ENCODE measurements at regions not wholly inside any gene's neighbourhood (a gene's known extent, or its start where the extent isn't known, plus 50 kb on each side); places are given as distances from the start of the nearest gene placed in this dataset.

DNA sequence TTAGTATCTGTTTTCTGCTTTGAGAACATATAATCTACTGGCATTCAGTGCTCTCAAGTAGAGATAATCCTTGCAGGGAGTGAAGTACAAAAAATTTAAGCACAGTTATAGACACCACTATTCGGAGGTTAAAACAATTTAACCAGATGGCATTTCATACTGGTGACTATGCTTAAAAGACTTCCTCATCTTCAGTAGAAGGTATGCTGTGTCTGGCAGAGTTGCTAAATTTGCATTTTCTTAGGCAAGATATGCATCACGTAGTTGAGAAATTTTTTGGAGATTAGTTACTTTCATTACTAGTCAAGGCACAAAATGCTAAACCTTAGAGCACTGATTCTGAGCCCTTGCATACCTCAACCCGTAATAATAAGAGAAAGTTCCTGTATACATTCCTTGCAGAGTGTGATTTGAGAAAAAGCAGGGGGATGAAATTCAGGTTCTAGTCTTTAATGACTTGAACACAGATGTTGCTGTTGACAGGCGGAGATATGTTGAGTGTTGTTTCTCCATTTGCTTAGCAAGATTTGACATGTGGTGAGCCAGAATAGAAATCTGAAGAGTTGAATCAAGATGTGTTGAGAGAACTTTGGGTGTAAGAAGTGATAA is 70.8 kb upstream of the STARD4 start:
- peaks cover 11% of the 10 kb centered on the region for H3K4me1 ChIP-seq (ENCODE audit: control insufficient read depth, low read depth, low read length)
- no peak overlapping the region for H3K9ac ChIP-seq (ENCODE audit: low read length)
- no peaks in the 10 kb centered on the region for H3K79me1 ChIP-seq (ENCODE audit: low read length)
- H2BK15ac ChIP-seq (replicated peaks; ENCODE audit: low read depth), result no peak overlapping the region
- no peak overlapping the region for H3K4me2 ChIP-seq (ENCODE audit: low read length)
- no peaks in the 10 kb centered on the region for H3K79me2 ChIP-seq (ENCODE audit: control insufficient read depth, insufficient read depth, low read length)
- H3K36me3 ChIP-seq (ENCODE audit: control insufficient read depth, insufficient read depth, low read length), result no peaks in the 10 kb centered on the region
- H3K27me3 ChIP-seq (ENCODE audit: insufficient read depth, low read length, poor library complexity), result no peaks in the 10 kb centered on the region
- no peak overlapping the region for H4K5ac ChIP-seq (ENCODE audit: low read length)
- H4K8ac ChIP-seq (ENCODE audit: low read depth, low read length), result no peak overlapping the region
- no peak overlapping the region for H3K23ac ChIP-seq (ENCODE audit: low read length)
- H2AK5ac ChIP-seq (ENCODE audit: low read length), result no peak overlapping the region
- H3K56ac ChIP-seq (ENCODE audit: low read length), result peak overlapping the region; percentile 36
- peak overlapping the region; percentile 24 for H2BK5ac ChIP-seq (ENCODE audit: low read length)
- H3K27ac ChIP-seq (ENCODE audit: low read depth, low read length), result no peak overlapping the region
- H2BK120ac ChIP-seq (ENCODE audit: low read depth, low read length), result no peak overlapping the region
- no peak overlapping the region for H3K4me3 ChIP-seq (ENCODE audit: low read length)
- no peak overlapping the region for H3K4ac ChIP-seq (ENCODE audit: low read depth, low read length)
- peak; percentile 93 for DNase-seq
- no CpG with 5 or more reads among the region's 4 CpGs for WGBS (ENCODE audit: extremely low coverage, insufficient coverage, low lambda C conversion rate)
- peak overlapping the region; percentile 60 for H3K18ac ChIP-seq (ENCODE audit: low read length)

DNA sequence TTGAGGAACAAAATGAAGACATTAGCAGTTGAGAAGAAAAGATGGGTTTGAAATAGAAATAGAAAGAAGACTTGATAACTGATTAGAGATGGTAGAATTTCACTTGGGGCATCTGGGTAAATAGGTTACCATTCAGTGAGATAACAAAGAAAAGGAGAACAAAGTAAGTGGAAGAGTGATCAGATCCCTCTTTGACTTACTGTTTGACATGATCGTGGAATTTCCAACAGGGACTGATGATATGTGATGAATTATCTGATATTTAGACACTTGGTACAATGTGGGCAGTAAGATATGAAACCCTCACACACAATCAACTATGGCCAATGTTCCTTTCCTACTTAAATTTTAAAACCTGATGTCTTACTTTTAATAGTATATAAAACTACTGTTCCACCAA is 70.1 kb upstream of the STARD4 start:
- Histone ChIP-seq H3K4me3 (ENCODE audit: low read length) (no peak overlapping the region), H3K4ac (ENCODE audit: low read depth, low read length) (no peak overlapping the region), H3K79me2 (ENCODE audit: control insufficient read depth, insufficient read depth, low read length) (no peaks in the 10 kb centered on the region), H3K18ac (ENCODE audit: low read length) (no peak overlapping the region), H4K8ac (ENCODE audit: low read depth, low read length) (no peak overlapping the region), H3K9ac (ENCODE audit: low read length) (no peak overlapping the region), H3K79me1 (ENCODE audit: low read length) (no peaks in the 10 kb centered on the region), H3K36me3 (ENCODE audit: control insufficient read depth, insufficient read depth, low read length) (no peaks in the 10 kb centered on the region), H3K4me1 (ENCODE audit: control insufficient read depth, low read depth, low read length) (peaks cover 11% of the 10 kb centered on the region), H3K4me2 (ENCODE audit: low read length) (no peak overlapping the region), H3K27ac (ENCODE audit: low read depth, low read length) (no peak overlapping the region), H4K5ac (ENCODE audit: low read length) (no peak overlapping the region), H3K23ac (ENCODE audit: low read length) (no peak overlapping the region), H3K56ac (ENCODE audit: low read length) (no peak overlapping the region), H2BK120ac (ENCODE audit: low read depth, low read length) (no peak overlapping the region), H2BK5ac (ENCODE audit: low read length) (no peak overlapping the region), H2AK5ac (ENCODE audit: low read length) (no peak overlapping the region), H2BK15ac (replicated peaks; ENCODE audit: low read depth) (no peak overlapping the region), H3K27me3 (ENCODE audit: insufficient read depth, low read length, poor library complexity) (no peaks in the 10 kb centered on the region)
- no CpG with 5 or more reads among the region's 1 CpG for WGBS (ENCODE audit: extremely low coverage, insufficient coverage, low lambda C conversion rate)
- DNase-seq, result no peak

DNA sequence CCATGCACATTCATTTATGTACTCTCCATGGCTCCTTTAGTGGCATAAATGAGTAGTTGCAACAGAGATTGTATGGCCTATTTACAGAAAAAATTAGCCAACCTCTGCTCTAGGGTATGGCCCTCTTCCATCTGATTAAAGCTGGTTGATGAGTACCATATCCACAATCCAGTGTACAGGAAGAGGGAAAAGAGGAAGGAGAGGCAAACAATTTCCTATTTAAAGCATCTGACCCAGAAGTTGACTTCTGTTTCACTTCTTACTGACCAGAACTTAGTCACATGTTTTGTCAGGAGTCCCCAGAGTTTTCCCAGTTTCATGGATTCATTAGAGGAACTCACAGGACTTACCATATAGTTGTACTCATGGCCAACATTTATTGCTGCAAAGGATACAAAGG is 68.6 kb upstream of the STARD4 start:
- no peak overlapping the region for H4K5ac ChIP-seq (ENCODE audit: low read length)
- H3K4ac ChIP-seq (ENCODE audit: low read depth, low read length), result no peak overlapping the region
- no peak overlapping the region for H3K56ac ChIP-seq (ENCODE audit: low read length)
- peaks cover 11% of the 10 kb centered on the region for H3K4me1 ChIP-seq (ENCODE audit: control insufficient read depth, low read depth, low read length)
- no peak for DNase-seq
- H3K79me2 ChIP-seq (ENCODE audit: control insufficient read depth, insufficient read depth, low read length), result no peaks in the 10 kb centered on the region
- no peak overlapping the region for H4K8ac ChIP-seq (ENCODE audit: low read depth, low read length)
- no peak overlapping the region for H3K27ac ChIP-seq (ENCODE audit: low read depth, low read length)
- H2BK15ac ChIP-seq (replicated peaks; ENCODE audit: low read depth), result no peak overlapping the region
- H3K27me3 ChIP-seq (ENCODE audit: insufficient read depth, low read length, poor library complexity), result no peaks in the 10 kb centered on the region
- H3K4me3 ChIP-seq (ENCODE audit: low read length), result no peak overlapping the region
- H2BK5ac ChIP-seq (ENCODE audit: low read length), result no peak overlapping the region
- H3K9ac ChIP-seq (ENCODE audit: low read length), result no peak overlapping the region
- H3K23ac ChIP-seq (ENCODE audit: low read length), result no peak overlapping the region
- H3K4me2 ChIP-seq (ENCODE audit: low read length), result no peak overlapping the region
- no peak overlapping the region for H3K18ac ChIP-seq (ENCODE audit: low read length)
- H3K36me3 ChIP-seq (ENCODE audit: control insufficient read depth, insufficient read depth, low read length), result no peaks in the 10 kb centered on the region
- no peaks in the 10 kb centered on the region for H3K79me1 ChIP-seq (ENCODE audit: low read length)
- H2AK5ac ChIP-seq (ENCODE audit: low read length), result no peak overlapping the region
- H2BK120ac ChIP-seq (ENCODE audit: low read depth, low read length), result no peak overlapping the region

DNA sequence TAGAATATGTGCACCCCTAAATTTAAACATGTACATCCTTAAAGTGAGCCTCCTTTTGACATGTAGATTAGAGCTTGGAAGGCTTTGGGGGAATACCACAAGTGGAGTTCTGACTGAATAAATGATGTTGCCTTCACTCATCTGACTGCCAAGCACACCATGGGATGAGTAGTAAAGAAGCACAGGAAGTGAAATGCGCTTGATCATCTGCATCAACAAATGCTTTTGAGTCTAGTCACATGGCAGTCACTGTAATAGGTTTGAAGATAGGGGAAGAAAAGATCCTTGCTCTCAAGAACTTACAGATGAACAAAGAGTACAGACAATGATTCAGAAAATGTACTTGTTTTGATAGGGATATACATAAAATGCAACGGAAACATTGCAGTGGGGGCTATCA is 62.0 kb upstream of the STARD4 start:
- Histone ChIP-seq H3K18ac (ENCODE audit: low read length) (no peak overlapping the region), H3K27ac (ENCODE audit: low read depth, low read length) (no peak overlapping the region), H3K9ac (ENCODE audit: low read length) (no peak overlapping the region), H3K4ac (ENCODE audit: low read depth, low read length) (no peak overlapping the region), H3K27me3 (ENCODE audit: insufficient read depth, low read length, poor library complexity) (no peaks in the 10 kb centered on the region), H4K5ac (ENCODE audit: low read length) (no peak overlapping the region), H4K8ac (ENCODE audit: low read depth, low read length) (no peak overlapping the region), H3K79me1 (ENCODE audit: low read length) (no peaks in the 10 kb centered on the region), H3K36me3 (ENCODE audit: control insufficient read depth, insufficient read depth, low read length) (no peaks in the 10 kb centered on the region), H2BK5ac (ENCODE audit: low read length) (no peak overlapping the region), H3K23ac (ENCODE audit: low read length) (no peak overlapping the region), H2BK120ac (ENCODE audit: low read depth, low read length) (no peak overlapping the region), H2AK5ac (ENCODE audit: low read length) (no peak overlapping the region), H3K4me1 (ENCODE audit: control insufficient read depth, low read depth, low read length) (no peaks in the 10 kb centered on the region), H3K79me2 (ENCODE audit: control insufficient read depth, insufficient read depth, low read length) (no peaks in the 10 kb centered on the region), H3K4me2 (ENCODE audit: low read length) (no peak overlapping the region), H2BK15ac (replicated peaks; ENCODE audit: low read depth) (no peak overlapping the region), H3K4me3 (ENCODE audit: low read length) (no peak overlapping the region), H3K56ac (ENCODE audit: low read length) (no peak overlapping the region)
- no peak for DNase-seq
- no CpG with 5 or more reads among the region's 2 CpGs for WGBS (ENCODE audit: extremely low coverage, insufficient coverage, low lambda C conversion rate)

DNA sequence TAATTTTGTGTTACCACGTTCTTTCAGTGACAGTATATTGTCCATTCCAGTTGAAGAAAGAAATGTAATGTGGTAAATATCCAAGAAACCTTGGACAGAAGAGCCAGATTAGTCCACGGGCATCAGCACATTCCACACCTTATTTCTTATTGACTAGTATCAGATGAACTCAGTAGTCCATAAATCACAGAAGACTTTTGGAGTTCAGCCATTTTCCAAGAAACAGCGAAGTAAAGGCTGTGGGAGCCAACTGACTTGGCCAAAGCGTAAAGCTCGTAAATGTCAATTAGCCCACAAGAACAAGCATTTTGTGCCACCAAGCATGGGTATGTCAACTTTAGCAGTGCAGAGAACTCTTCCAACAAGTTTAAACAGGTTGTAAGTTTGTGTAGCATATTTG is 60.2 kb upstream of the STARD4 start:
- Histone ChIP-seq H3K4me2 (ENCODE audit: low read length) (no peak overlapping the region), H3K23ac (ENCODE audit: low read length) (no peak overlapping the region), H4K5ac (ENCODE audit: low read length) (no peak overlapping the region), H2AK5ac (ENCODE audit: low read length) (no peak overlapping the region), H3K27me3 (ENCODE audit: insufficient read depth, low read length, poor library complexity) (no peaks in the 10 kb centered on the region), H3K56ac (ENCODE audit: low read length) (no peak overlapping the region), H3K4me3 (ENCODE audit: low read length) (no peak overlapping the region), H3K79me1 (ENCODE audit: low read length) (no peaks in the 10 kb centered on the region), H2BK15ac (replicated peaks; ENCODE audit: low read depth) (no peak overlapping the region), H3K18ac (ENCODE audit: low read length) (no peak overlapping the region), H3K4ac (ENCODE audit: low read depth, low read length) (no peak overlapping the region), H3K36me3 (ENCODE audit: control insufficient read depth, insufficient read depth, low read length) (no peaks in the 10 kb centered on the region), H2BK5ac (ENCODE audit: low read length) (no peak overlapping the region), H2BK120ac (ENCODE audit: low read depth, low read length) (no peak overlapping the region), H3K79me2 (ENCODE audit: control insufficient read depth, insufficient read depth, low read length) (no peaks in the 10 kb centered on the region), H3K9ac (ENCODE audit: low read length) (no peak overlapping the region), H4K8ac (ENCODE audit: low read depth, low read length) (no peak overlapping the region), H3K27ac (ENCODE audit: low read depth, low read length) (no peak overlapping the region), H3K4me1 (ENCODE audit: control insufficient read depth, low read depth, low read length) (no peaks in the 10 kb centered on the region)
- DNase-seq, result no peak
- no CpG with 5 or more reads among the region's 5 CpGs for WGBS (ENCODE audit: extremely low coverage, insufficient coverage, low lambda C conversion rate)

DNA sequence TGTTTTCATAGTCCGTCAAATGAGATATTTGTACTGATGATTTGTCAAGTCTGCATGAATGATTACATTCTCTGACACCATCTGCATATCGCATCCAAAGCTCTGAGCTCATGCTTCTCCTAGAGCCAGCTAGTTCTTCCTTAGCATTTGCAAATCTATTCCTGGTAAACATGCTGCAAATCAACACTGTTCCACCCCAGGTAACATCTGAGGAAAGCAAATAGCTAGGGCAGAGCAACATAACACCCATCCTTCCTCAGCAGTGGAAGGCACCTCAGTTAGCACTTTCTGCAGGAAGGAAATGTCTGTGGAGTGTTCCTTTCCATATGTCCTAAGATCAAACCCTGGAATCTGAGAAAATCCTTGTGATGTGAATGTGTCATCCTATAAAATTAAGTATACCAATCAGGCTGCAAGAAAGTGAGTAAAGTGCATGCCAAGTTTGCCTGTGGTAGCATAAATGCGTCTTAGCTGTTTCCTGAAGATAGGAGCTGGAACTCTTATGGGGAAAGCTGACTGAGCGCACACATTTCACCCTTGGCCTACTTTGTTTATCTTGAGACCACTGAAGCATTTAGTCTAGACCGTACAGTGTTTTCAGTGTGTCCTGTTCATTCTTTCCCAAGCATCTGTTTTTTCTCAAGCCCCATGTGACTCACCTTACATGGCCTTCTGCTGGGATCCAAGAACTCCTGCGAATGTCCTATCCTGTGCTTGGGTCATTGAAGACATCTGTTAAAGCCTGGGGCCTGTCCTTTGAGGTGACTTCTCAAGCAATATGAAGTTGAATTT is 50.9 kb upstream of the STARD4 start:
- no peak overlapping the region for H3K9ac ChIP-seq (ENCODE audit: low read length)
- no peaks in the 10 kb centered on the region for H3K36me3 ChIP-seq (ENCODE audit: control insufficient read depth, insufficient read depth, low read length)
- no peaks in the 10 kb centered on the region for H3K79me2 ChIP-seq (ENCODE audit: control insufficient read depth, insufficient read depth, low read length)
- DNase-seq, result no peak
- H3K27ac ChIP-seq (ENCODE audit: low read depth, low read length), result no peak overlapping the region
- H2BK120ac ChIP-seq (ENCODE audit: low read depth, low read length), result no peak overlapping the region
- no peak overlapping the region for H3K4ac ChIP-seq (ENCODE audit: low read depth, low read length)
- no CpG with 5 or more reads among the region's 6 CpGs for WGBS (ENCODE audit: extremely low coverage, insufficient coverage, low lambda C conversion rate)
- no peak overlapping the region for H2BK5ac ChIP-seq (ENCODE audit: low read length)
- no peaks in the 10 kb centered on the region for H3K27me3 ChIP-seq (ENCODE audit: insufficient read depth, low read length, poor library complexity)
- no peak overlapping the region for H3K4me2 ChIP-seq (ENCODE audit: low read length)
- H4K8ac ChIP-seq (ENCODE audit: low read depth, low read length), result no peak overlapping the region
- H3K4me3 ChIP-seq (ENCODE audit: low read length), result no peak overlapping the region
- H3K4me1 ChIP-seq (ENCODE audit: control insufficient read depth, low read depth, low read length), result no peaks in the 10 kb centered on the region
- H3K79me1 ChIP-seq (ENCODE audit: low read length), result no peaks in the 10 kb centered on the region
- no peak overlapping the region for H3K18ac ChIP-seq (ENCODE audit: low read length)
- H4K5ac ChIP-seq (ENCODE audit: low read length), result no peak overlapping the region
- no peak overlapping the region for H3K56ac ChIP-seq (ENCODE audit: low read length)
- no peak overlapping the region for H2BK15ac ChIP-seq (replicated peaks; ENCODE audit: low read depth)
- no peak overlapping the region for H3K23ac ChIP-seq (ENCODE audit: low read length)
- H2AK5ac ChIP-seq (ENCODE audit: low read length), result no peak overlapping the region

Measured in mesendoderm (in vitro differentiated cells).